CD4-positive, alpha-beta T cell treated with Interleukin-4 for 4 hours (primary cell): ENCODE measurements at regions not wholly inside any gene's neighbourhood (a gene's known extent, or its start where the extent isn't known, plus 50 kb on each side); places are given as distances from the start of the nearest gene placed in this dataset.

Source experiments
- DNase-seq: peaks from one replicate; pipeline ENCODE4 v3.0.0-alpha.2; 2020

- no peak for DNase-seq
These were observed 236.4 kb upstream of the RGS6 start for GRCh38 chr14:71695611-71696350.

GRCh38 chr14:71698027-71698426, 234.2 kb upstream of the RGS6 start:
- DNase-seq: peak; percentile 14

GRCh38 chr14:71698673-71699072, 233.6 kb upstream of the RGS6 start:
- no peak for DNase-seq

- DNase-seq: no peak
These were observed 230.2 kb upstream of the RGS6 start for GRCh38 chr14:71701990-71702389.

- no peak for DNase-seq
These were observed 229.4 kb upstream of the RGS6 start for GRCh38 chr14:71702786-71703185.

- no peak for DNase-seq
These were observed 228.8 kb upstream of the RGS6 start for GRCh38 chr14:71703477-71703876.

GRCh38 chr14:71704210-71704609, 228.0 kb upstream of the RGS6 start:
- DNase-seq: no peak

GRCh38 chr14:71705460-71705859, 226.8 kb upstream of the RGS6 start:
- no peak for DNase-seq

GRCh38 chr14:71709076-71709475, 223.2 kb upstream of the RGS6 start:
- DNase-seq: no peak

GRCh38 chr14:71709987-71710386, 222.2 kb upstream of the RGS6 start:
- DNase-seq: no peak

- no peak for DNase-seq
These were observed 221.1 kb upstream of the RGS6 start for GRCh38 chr14:71711125-71711524.

GRCh38 chr14:71711619-71712018, 220.6 kb upstream of the RGS6 start:
- no peak for DNase-seq

GRCh38 chr14:71712478-71712877, 219.8 kb upstream of the RGS6 start:
- no peak for DNase-seq

GRCh38 chr14:71713016-71713415, 219.2 kb upstream of the RGS6 start:
- DNase-seq: no peak

- DNase-seq: no peak
These were observed 218.8 kb upstream of the RGS6 start for GRCh38 chr14:71713451-71713850.

GRCh38 chr14:71714225-71714624, 218.0 kb upstream of the RGS6 start:
- DNase-seq: no peak

- no peak for DNase-seq
These were observed 216.0 kb upstream of the RGS6 start for GRCh38 chr14:71716041-71716772.

- peak; percentile 4 for DNase-seq
These were observed 211.1 kb upstream of the RGS6 start for GRCh38 chr14:71720978-71721624.

GRCh38 chr14:71721791-71722190, 210.4 kb upstream of the RGS6 start:
- no peak for DNase-seq

GRCh38 chr14:71722885-71723284, 209.3 kb upstream of the RGS6 start:
- no peak for DNase-seq

- no peak for DNase-seq
These were observed 206.2 kb upstream of the RGS6 start for GRCh38 chr14:71725922-71726579.

- no peak for DNase-seq
These were observed 205.6 kb upstream of the RGS6 start for GRCh38 chr14:71726580-71727021.

- DNase-seq: no peak
These were observed 203.8 kb upstream of the RGS6 start for GRCh38 chr14:71728386-71728785.
